ENCODE measurements at regions not wholly inside any gene's neighbourhood (a gene's known extent, or its start where the extent isn't known, plus 50 kb on each side); places are given as distances from the start of the nearest gene placed in this dataset.

GRCh38 chr14:98999345-98999744 is 272.7 kb downstream of the BCL11B start:
- Histone ChIP-seq H2AFZ (ENCODE audit: low read length) (no peak overlapping the region), H3K9me3 (replicated peaks in 1 of 2; ENCODE audit: control insufficient read depth in 2 of 2, insufficient read depth in 1 of 2, low read depth in 1 of 2, low read length in 2 of 2) (no peaks in the 10 kb centered on the region), H2AK5ac (ENCODE audit: low read depth, low read length) (no peak overlapping the region), H3K14ac (ENCODE audit: low read length) (peak overlapping the region; percentile 1), H3K18ac (ENCODE audit: low read length) (peak overlapping the region; percentile 70), H2BK15ac (ENCODE audit: low read length) (no peak overlapping the region), H3K36me3 (replicated peaks in 1 of 2; ENCODE audit: control insufficient read depth in 2 of 2, insufficient read depth in 2 of 2, low read length in 2 of 2) (no peaks in the 10 kb centered on the region), H3K27ac (replicated peaks; ENCODE audit: low read length) (no peak overlapping the region), H3K79me1 (ENCODE audit: low read depth, low read length) (no peaks in the 10 kb centered on the region), H4K91ac (ENCODE audit: low read depth, low read length, poor library complexity) (no peak overlapping the region), H2BK120ac (ENCODE audit: low read depth, low read length) (no peak overlapping the region), H4K8ac (ENCODE audit: low read depth, low read length) (no peak overlapping the region), H3K4me2 (ENCODE audit: insufficient read depth, low read length, poor library complexity, severe bottlenecking) (no peak overlapping the region), H2BK5ac (ENCODE audit: low read length) (no peak overlapping the region), H3K4me1 (ENCODE audit: control insufficient read depth in 2 of 2, insufficient read depth in 1 of 2, low read depth in 1 of 2, low read length in 2 of 2) (no peaks in the 10 kb centered on the region), H3K4me3 (ENCODE audit: low read length in 2 of 2) (no peak overlapping the region), H2BK12ac (ENCODE audit: low read length) (no peak overlapping the region), H3K27me3 (ENCODE audit: control insufficient read depth in 3 of 3, insufficient read depth in 3 of 3, low read depth in 1 of 3, low read length in 3 of 3) (no peaks in the 10 kb centered on the region), H3K23ac (ENCODE audit: low read depth, low read length, poor library complexity) (no peak overlapping the region), H3K4ac (ENCODE audit: low read length) (no peak overlapping the region), H3K9ac (ENCODE audit: low read depth, low read length, poor library complexity) (no peak overlapping the region)
- no peak for DNase-seq (ENCODE audit: low spot score)
- no CpG with 5 or more reads among the region's 9 CpGs for WGBS, 2 donors (ENCODE audit: extremely low coverage in 2 of 2, insufficient read length in 2 of 2, insufficient replicate concordance in 1 of 2)

- no peak overlapping the region for H3K9ac ChIP-seq (ENCODE audit: low read depth, low read length, poor library complexity)
- DNase-seq (ENCODE audit: low spot score), result no peak
- H3K18ac ChIP-seq (ENCODE audit: low read length), result no peak overlapping the region
Measured at GRCh38 chr14:98999901-99000300, 272.1 kb downstream of the BCL11B start.

DNA sequence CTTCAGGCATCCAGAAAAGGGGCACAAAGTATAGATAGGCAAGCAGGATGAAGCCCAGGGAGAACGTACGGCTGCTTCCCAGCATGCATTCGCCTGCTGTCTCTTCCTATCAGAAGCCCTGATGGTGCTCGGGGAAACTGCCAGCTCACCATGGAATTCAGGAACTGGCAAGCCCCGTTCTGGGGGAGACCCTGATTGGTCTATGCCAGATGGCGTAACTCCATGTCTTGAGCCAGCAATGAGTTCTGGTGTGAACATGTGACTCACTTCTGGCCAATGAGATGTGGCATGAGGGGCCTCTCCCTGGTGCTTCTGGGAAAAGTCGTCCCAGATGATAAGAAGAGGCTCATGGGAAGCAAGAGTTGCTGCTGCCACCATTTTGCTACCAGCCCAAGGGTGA is 270.8 kb downstream of the BCL11B start:
- H3K9me3 ChIP-seq (replicated peaks in 1 of 2; ENCODE audit: control insufficient read depth in 2 of 2, insufficient read depth in 1 of 2, low read depth in 1 of 2, low read length in 2 of 2), result no peaks in the 10 kb centered on the region
- no peaks in the 10 kb centered on the region for H3K79me1 ChIP-seq (ENCODE audit: low read depth, low read length)
- H2AK5ac ChIP-seq (ENCODE audit: low read depth, low read length), result no peak overlapping the region
- no peak overlapping the region for H3K23ac ChIP-seq (ENCODE audit: low read depth, low read length, poor library complexity)
- H2AFZ ChIP-seq (ENCODE audit: low read length), result peak overlapping the region; percentile 48
- no peaks in the 10 kb centered on the region for H3K4me1 ChIP-seq (ENCODE audit: control insufficient read depth in 2 of 2, insufficient read depth in 1 of 2, low read depth in 1 of 2, low read length in 2 of 2)
- no peak for DNase-seq (ENCODE audit: low spot score)
- no peak overlapping the region for H3K9ac ChIP-seq (ENCODE audit: low read depth, low read length, poor library complexity)
- no peak overlapping the region for H3K18ac ChIP-seq (ENCODE audit: low read length)
- H3K14ac ChIP-seq (ENCODE audit: low read length), result no peak overlapping the region
- no peaks in the 10 kb centered on the region for H3K36me3 ChIP-seq (replicated peaks in 1 of 2; ENCODE audit: control insufficient read depth in 2 of 2, insufficient read depth in 2 of 2, low read length in 2 of 2)
- no peak overlapping the region for H2BK15ac ChIP-seq (ENCODE audit: low read length)
- H3K4me2 ChIP-seq (ENCODE audit: insufficient read depth, low read length, poor library complexity, severe bottlenecking), result no peak overlapping the region
- no peak overlapping the region for H2BK120ac ChIP-seq (ENCODE audit: low read depth, low read length)
- H2BK5ac ChIP-seq (ENCODE audit: low read length), result no peak overlapping the region
- H3K4ac ChIP-seq (ENCODE audit: low read length), result no peak overlapping the region
- H4K91ac ChIP-seq (ENCODE audit: low read depth, low read length, poor library complexity), result no peak overlapping the region
- no peak overlapping the region for H2BK12ac ChIP-seq (ENCODE audit: low read length)
- H3K27me3 ChIP-seq (ENCODE audit: control insufficient read depth in 3 of 3, insufficient read depth in 3 of 3, low read depth in 1 of 3, low read length in 3 of 3), result no peaks in the 10 kb centered on the region
- no peak overlapping the region for H4K8ac ChIP-seq (ENCODE audit: low read depth, low read length)
- no peak overlapping the region for H3K27ac ChIP-seq (replicated peaks; ENCODE audit: low read length)
- H3K4me3 ChIP-seq (ENCODE audit: low read length in 2 of 2), result no peak overlapping the region
- no CpG with 5 or more reads among the region's 7 CpGs for WGBS, 2 donors (ENCODE audit: extremely low coverage in 2 of 2, insufficient read length in 2 of 2, insufficient replicate concordance in 1 of 2)

More at GRCh38 chr14:98999901-99000300, 272.1 kb downstream of the BCL11B start:
- no peak overlapping the region for H2BK120ac ChIP-seq (ENCODE audit: low read depth, low read length)
- no peaks in the 10 kb centered on the region for H3K36me3 ChIP-seq (replicated peaks in 1 of 2; ENCODE audit: control insufficient read depth in 2 of 2, insufficient read depth in 2 of 2, low read length in 2 of 2)
- no peak overlapping the region for H3K27ac ChIP-seq (replicated peaks; ENCODE audit: low read length)
- H2BK12ac ChIP-seq (ENCODE audit: low read length), result no peak overlapping the region
- H4K91ac ChIP-seq (ENCODE audit: low read depth, low read length, poor library complexity), result no peak overlapping the region
- H2BK15ac ChIP-seq (ENCODE audit: low read length), result no peak overlapping the region
- no peak overlapping the region for H2AFZ ChIP-seq (ENCODE audit: low read length)
- H3K4me2 ChIP-seq (ENCODE audit: insufficient read depth, low read length, poor library complexity, severe bottlenecking), result no peak overlapping the region
- H2AK5ac ChIP-seq (ENCODE audit: low read depth, low read length), result no peak overlapping the region
- no peak overlapping the region for H4K8ac ChIP-seq (ENCODE audit: low read depth, low read length)
- no peaks in the 10 kb centered on the region for H3K79me1 ChIP-seq (ENCODE audit: low read depth, low read length)
- no peaks in the 10 kb centered on the region for H3K27me3 ChIP-seq (ENCODE audit: control insufficient read depth in 3 of 3, insufficient read depth in 3 of 3, low read depth in 1 of 3, low read length in 3 of 3)
- no CpG with 5 or more reads among the region's 11 CpGs for WGBS, 2 donors (ENCODE audit: extremely low coverage in 2 of 2, insufficient read length in 2 of 2, insufficient replicate concordance in 1 of 2)
- H3K4me3 ChIP-seq (ENCODE audit: low read length in 2 of 2), result no peak overlapping the region
- no peak overlapping the region for H3K4ac ChIP-seq (ENCODE audit: low read length)
- no peak overlapping the region for H2BK5ac ChIP-seq (ENCODE audit: low read length)
- no peaks in the 10 kb centered on the region for H3K4me1 ChIP-seq (ENCODE audit: control insufficient read depth in 2 of 2, insufficient read depth in 1 of 2, low read depth in 1 of 2, low read length in 2 of 2)
- no peaks in the 10 kb centered on the region for H3K9me3 ChIP-seq (replicated peaks in 1 of 2; ENCODE audit: control insufficient read depth in 2 of 2, insufficient read depth in 1 of 2, low read depth in 1 of 2, low read length in 2 of 2)
- H3K23ac ChIP-seq (ENCODE audit: low read depth, low read length, poor library complexity), result no peak overlapping the region
- no peak overlapping the region for H3K14ac ChIP-seq (ENCODE audit: low read length)

- Histone ChIP-seq H3K27me3 (ENCODE audit: control insufficient read depth in 3 of 3, insufficient read depth in 3 of 3, low read depth in 1 of 3, low read length in 3 of 3) (peaks cover 0 to 2% (median 0%) of the 10 kb centered on the region in 3 experiments), H3K18ac (ENCODE audit: low read length) (no peak overlapping the region), H3K27ac (replicated peaks; ENCODE audit: low read length) (no peak overlapping the region), H2BK120ac (ENCODE audit: low read depth, low read length) (no peak overlapping the region), H3K9me3 (replicated peaks in 1 of 2; ENCODE audit: control insufficient read depth in 2 of 2, insufficient read depth in 1 of 2, low read depth in 1 of 2, low read length in 2 of 2) (no peaks in the 10 kb centered on the region), H3K4me3 (ENCODE audit: low read length in 2 of 2) (no peak overlapping the region), H3K4me2 (ENCODE audit: insufficient read depth, low read length, poor library complexity, severe bottlenecking) (no peak overlapping the region), H2AK5ac (ENCODE audit: low read depth, low read length) (no peak overlapping the region), H2BK5ac (ENCODE audit: low read length) (no peak overlapping the region), H3K36me3 (replicated peaks in 1 of 2; ENCODE audit: control insufficient read depth in 2 of 2, insufficient read depth in 2 of 2, low read length in 2 of 2) (no peaks in the 10 kb centered on the region), H4K91ac (ENCODE audit: low read depth, low read length, poor library complexity) (no peak overlapping the region), H2BK15ac (ENCODE audit: low read length) (no peak overlapping the region), H3K9ac (ENCODE audit: low read depth, low read length, poor library complexity) (no peak overlapping the region), H3K14ac (ENCODE audit: low read length) (no peak overlapping the region), H3K4ac (ENCODE audit: low read length) (no peak overlapping the region), H3K4me1 (ENCODE audit: control insufficient read depth in 2 of 2, insufficient read depth in 1 of 2, low read depth in 1 of 2, low read length in 2 of 2) (peaks cover 0 to 2% of the 10 kb centered on the region in 2 donors), H2BK12ac (ENCODE audit: low read length) (no peak overlapping the region), H3K79me1 (ENCODE audit: low read depth, low read length) (no peaks in the 10 kb centered on the region), H2AFZ (ENCODE audit: low read length) (no peak overlapping the region), H3K23ac (ENCODE audit: low read depth, low read length, poor library complexity) (no peak overlapping the region), H4K8ac (ENCODE audit: low read depth, low read length) (no peak overlapping the region)
- DNase-seq (ENCODE audit: low spot score), result no peak
Measured at GRCh38 chr14:99003646-99004045, 268.4 kb downstream of the BCL11B start.
